ENCODE measurements at regions not wholly inside any gene's neighbourhood (a gene's known extent, or its start where the extent isn't known, plus 50 kb on each side); places are given as distances from the start of the nearest gene placed in this dataset.
"Not testable (repeated sequence)": the region's sequence is repeated elsewhere in the genome, so short reads cannot be mapped to it uniquely, and the experiment has no call there.

DNA sequence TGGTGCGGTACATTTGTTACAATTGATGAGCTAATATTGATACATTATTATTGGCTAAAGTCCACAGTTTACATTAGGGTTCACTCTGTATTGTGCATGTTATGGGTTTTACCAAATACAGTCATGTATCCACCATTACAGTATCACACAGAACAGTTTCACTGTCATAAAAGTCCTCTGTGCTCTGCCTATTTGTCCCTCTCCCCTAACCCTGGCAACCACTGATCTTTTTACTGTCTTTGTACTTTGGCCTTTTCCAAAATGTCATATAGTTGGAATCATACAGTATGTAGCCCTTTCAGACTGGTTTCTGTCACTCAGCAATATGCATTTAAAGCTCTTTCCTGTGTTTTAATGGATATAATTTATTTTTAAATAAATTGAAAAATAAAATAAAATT lies 83.1 kb upstream of the SLC4A7 start:
- H3K27me3 ChIP-seq (ENCODE audit: insufficient read depth, low read length) = no peaks in the 10 kb centered on the region
- no peak overlapping the region for H3K4me3 ChIP-seq (ENCODE audit: low read length)
- no peaks in the 10 kb centered on the region for H3K36me3 ChIP-seq (ENCODE audit: insufficient read depth, low read depth, low read length)
- H3K27ac ChIP-seq (ENCODE audit: low read length) = no peak overlapping the region
- H3K9ac ChIP-seq (ENCODE audit: low read depth, low read length) = no peak overlapping the region
- H3K9me3 ChIP-seq (ENCODE audit: insufficient read depth, low read depth, low read length) = no peaks in the 10 kb centered on the region
- H3K4me1 ChIP-seq (ENCODE audit: insufficient read depth, low read length) = peaks cover 9% of the 10 kb centered on the region; the same call in 1 of the 2 replicates

DNA sequence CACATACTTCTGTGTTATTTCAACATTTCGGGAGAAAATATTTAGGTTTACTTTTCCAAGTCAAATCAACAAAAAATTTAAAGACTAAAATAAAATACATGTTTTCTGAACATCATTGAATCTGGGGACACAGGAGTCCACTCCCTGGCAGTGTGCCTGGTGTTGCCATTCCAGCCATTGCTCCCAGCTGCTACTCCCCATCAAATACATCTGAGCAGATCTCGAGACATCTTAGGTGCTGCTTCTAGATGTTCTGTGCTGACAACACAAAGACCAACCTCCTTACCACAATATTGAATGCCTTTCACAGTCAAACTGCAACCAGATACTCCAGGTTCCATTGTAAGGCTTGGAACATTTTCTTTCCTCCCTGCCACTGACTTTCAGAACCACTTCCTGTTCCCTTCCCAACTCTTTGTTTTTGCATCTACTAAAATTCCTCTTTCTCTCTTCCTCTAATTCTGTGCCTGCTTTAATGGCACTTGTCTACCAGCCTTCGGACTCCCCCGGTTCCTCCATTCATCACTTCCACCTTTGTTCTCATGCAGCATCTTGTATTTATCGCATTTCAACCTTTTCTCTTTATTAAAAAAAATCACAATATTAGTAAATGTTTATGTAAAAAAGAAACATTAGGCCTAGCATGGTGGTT lies 81.1 kb upstream of the SLC4A7 start:
- Histone ChIP-seq H3K9ac (ENCODE audit: low read depth, low read length) (no peak overlapping the region), H3K36me3 (ENCODE audit: insufficient read depth, low read depth, low read length) (no peaks in the 10 kb centered on the region), H3K4me3 (ENCODE audit: low read length) (no peak overlapping the region), H3K27ac (ENCODE audit: low read length) (no peak overlapping the region), H3K9me3 (ENCODE audit: insufficient read depth, low read depth, low read length) (no peaks in the 10 kb centered on the region), H3K4me1 (ENCODE audit: insufficient read depth, low read length) (no peaks in the 10 kb centered on the region), H3K27me3 (ENCODE audit: insufficient read depth, low read length) (no peaks in the 10 kb centered on the region)

DNA sequence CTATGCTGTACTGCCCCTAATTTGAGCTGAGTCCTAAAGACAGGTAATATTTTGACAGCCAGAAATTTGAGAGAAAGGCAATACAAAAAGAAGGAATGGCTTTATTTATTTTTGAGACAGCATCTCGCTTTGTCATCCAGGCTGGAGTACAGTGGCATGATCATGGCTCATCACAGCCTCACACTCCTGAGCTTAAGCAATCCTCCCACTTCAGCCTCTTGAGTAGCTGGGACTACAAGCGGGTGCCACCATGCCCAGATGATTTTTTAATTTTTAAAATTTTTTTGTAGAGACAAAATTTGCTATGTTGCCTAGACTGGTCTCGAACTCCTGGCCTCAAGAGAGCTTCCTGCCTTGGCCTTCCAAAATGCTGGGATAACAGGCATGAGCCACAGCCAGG lies 77.4 kb upstream of the SLC4A7 start:
- Histone ChIP-seq H3K9me3 (ENCODE audit: insufficient read depth, low read depth, low read length) (no peaks in the 10 kb centered on the region), H3K9ac (ENCODE audit: low read depth, low read length) (no peak overlapping the region), H3K27me3 (ENCODE audit: insufficient read depth, low read length) (no peaks in the 10 kb centered on the region), H3K4me1 (ENCODE audit: insufficient read depth, low read length) (no peaks in the 10 kb centered on the region), H3K36me3 (ENCODE audit: insufficient read depth, low read depth, low read length) (no peaks in the 10 kb centered on the region), H3K27ac (ENCODE audit: low read length) (no peak overlapping the region), H3K4me3 (ENCODE audit: low read length) (no peak overlapping the region)

DNA sequence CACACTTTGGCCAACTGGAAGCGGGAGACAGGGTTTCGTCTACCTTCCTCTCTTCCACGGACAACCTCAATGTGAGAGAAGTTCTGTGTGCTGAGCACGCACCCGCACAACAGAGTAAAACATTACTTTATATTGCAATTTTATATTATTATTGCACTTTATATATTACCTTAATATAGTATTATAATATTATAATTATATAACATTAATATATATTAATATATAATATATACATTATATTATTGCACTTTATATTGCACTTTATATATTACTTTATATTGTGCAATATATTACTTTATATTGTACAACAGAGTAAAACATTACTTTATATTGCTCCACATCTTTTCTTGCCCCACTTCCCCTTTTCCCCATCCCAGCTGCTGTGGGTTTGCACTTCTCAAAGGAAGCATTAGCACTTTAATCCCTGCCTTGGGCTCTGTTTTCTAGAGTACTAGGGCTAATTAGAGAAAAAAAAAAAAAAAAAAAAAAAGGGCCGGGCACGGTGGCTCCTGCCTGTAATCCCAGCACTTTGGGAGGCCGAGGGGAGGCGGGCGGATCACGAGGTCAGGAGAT lies 76.4 kb upstream of the SLC4A7 start:
- no peaks in the 10 kb centered on the region for H3K9me3 ChIP-seq (ENCODE audit: insufficient read depth, low read depth, low read length)
- no peaks in the 10 kb centered on the region for H3K36me3 ChIP-seq (ENCODE audit: insufficient read depth, low read depth, low read length)
- H3K4me1 ChIP-seq (ENCODE audit: insufficient read depth, low read length) = no peaks in the 10 kb centered on the region
- H3K27ac ChIP-seq (ENCODE audit: low read length) = no peak overlapping the region
- H3K27me3 ChIP-seq (ENCODE audit: insufficient read depth, low read length) = no peaks in the 10 kb centered on the region
- H3K9ac ChIP-seq (ENCODE audit: low read depth, low read length) = no peak overlapping the region
- H3K4me3 ChIP-seq (ENCODE audit: low read length) = no peak overlapping the region

DNA sequence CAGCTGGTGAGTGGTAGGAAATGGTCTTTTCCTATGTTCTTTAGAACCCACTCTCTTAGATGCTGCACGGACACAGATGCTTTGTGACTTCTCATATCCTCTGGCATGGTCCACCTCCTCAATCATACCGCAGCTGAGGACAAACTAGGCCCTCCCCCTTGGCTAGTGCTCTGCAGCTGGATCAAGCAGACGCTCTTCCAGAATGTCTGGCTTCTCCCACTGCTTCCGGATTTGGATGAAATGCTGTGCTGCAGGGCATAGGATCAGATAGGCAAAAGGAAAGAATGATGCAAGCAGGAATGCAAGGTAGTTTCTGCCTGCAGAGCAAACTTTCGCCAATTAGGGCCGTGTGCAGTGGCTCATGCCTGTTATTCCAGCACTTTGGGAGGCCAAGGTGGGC lies 75.7 kb upstream of the SLC4A7 start:
- no peaks in the 10 kb centered on the region for H3K9me3 ChIP-seq (ENCODE audit: insufficient read depth, low read depth, low read length)
- no peaks in the 10 kb centered on the region for H3K36me3 ChIP-seq (ENCODE audit: insufficient read depth, low read depth, low read length)
- H3K27ac ChIP-seq (ENCODE audit: low read length) = no peak overlapping the region

GRCh38 chr3:27559381-27559780 lies 75.2 kb upstream of the SLC4A7 start:
- Histone ChIP-seq H3K4me1 (ENCODE audit: insufficient read depth, low read length) (no peaks in the 10 kb centered on the region), H3K9me3 (ENCODE audit: insufficient read depth, low read depth, low read length) (no peaks in the 10 kb centered on the region), H3K27ac (ENCODE audit: low read length) (no peak overlapping the region), H3K9ac (ENCODE audit: low read depth, low read length) (no peak overlapping the region), H3K4me3 (ENCODE audit: low read length) (no peak overlapping the region), H3K36me3 (ENCODE audit: insufficient read depth, low read depth, low read length) (no peaks in the 10 kb centered on the region), H3K27me3 (ENCODE audit: insufficient read depth, low read length) (no peaks in the 10 kb centered on the region)

More for the DNA sequence above, 75.7 kb upstream of the SLC4A7 start:
- Histone ChIP-seq H3K27me3 (ENCODE audit: insufficient read depth, low read length) (no peaks in the 10 kb centered on the region), H3K9ac (ENCODE audit: low read depth, low read length) (no peak overlapping the region), H3K4me1 (ENCODE audit: insufficient read depth, low read length) (no peaks in the 10 kb centered on the region), H3K4me3 (ENCODE audit: low read length) (no peak overlapping the region)

DNA sequence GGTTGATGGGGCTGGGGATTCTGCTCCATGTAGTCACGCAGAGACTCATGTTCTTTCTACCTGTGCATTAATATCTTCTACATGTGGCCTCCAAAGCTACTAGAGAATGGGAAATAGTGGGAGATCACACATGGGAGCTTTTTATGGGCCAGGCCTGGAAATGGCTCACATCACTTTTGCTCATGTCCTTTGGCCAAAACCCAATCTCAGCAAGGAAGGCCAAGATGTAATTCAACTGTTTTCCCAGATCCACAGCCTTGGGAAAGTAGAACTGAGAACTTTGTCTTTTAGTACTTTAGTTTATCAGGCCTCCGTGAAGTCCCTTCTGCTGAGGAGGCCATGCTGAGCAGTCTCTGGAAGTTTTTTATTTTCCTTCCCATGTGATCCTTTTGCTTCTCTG lies 73.2 kb upstream of the SLC4A7 start:
- H3K4me3 ChIP-seq (ENCODE audit: low read length) = no peak overlapping the region
- no peaks in the 10 kb centered on the region for H3K4me1 ChIP-seq (ENCODE audit: insufficient read depth, low read length)
- no peak overlapping the region for H3K27ac ChIP-seq (ENCODE audit: low read length)
- peaks cover 3% of the 10 kb centered on the region for H3K9me3 ChIP-seq (ENCODE audit: insufficient read depth, low read depth, low read length)
- H3K9ac ChIP-seq (ENCODE audit: low read depth, low read length) = no peak overlapping the region
- H3K36me3 ChIP-seq (ENCODE audit: insufficient read depth, low read depth, low read length) = no peaks in the 10 kb centered on the region
- no peaks in the 10 kb centered on the region for H3K27me3 ChIP-seq (ENCODE audit: insufficient read depth, low read length)

DNA sequence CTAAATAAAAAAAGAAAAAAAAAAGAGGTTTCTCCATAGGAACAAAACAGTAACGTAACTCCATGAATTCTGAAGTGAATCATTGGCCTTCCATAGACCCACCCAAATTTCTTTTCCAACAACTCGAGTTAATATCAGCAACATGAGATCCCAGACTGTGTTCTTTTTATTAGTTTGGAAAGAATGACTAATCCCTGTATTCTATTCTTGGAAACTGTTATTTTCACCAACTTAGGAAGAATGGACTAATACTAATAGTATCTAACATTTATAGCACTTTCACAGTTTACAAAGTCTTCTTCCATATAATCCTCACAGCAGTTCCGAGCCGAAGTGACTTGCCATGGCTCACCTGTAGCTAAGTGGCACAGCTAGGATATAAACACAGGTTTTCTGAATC lies 72.7 kb upstream of the SLC4A7 start:
- Histone ChIP-seq H3K27ac (ENCODE audit: low read length) (no peak overlapping the region), H3K9me3 (ENCODE audit: insufficient read depth, low read depth, low read length) (peaks cover 3% of the 10 kb centered on the region), H3K9ac (ENCODE audit: low read depth, low read length) (no peak overlapping the region), H3K36me3 (ENCODE audit: insufficient read depth, low read depth, low read length) (no peaks in the 10 kb centered on the region), H3K4me1 (ENCODE audit: insufficient read depth, low read length) (no peaks in the 10 kb centered on the region), H3K27me3 (ENCODE audit: insufficient read depth, low read length) (no peaks in the 10 kb centered on the region), H3K4me3 (ENCODE audit: low read length) (no peak overlapping the region)

- H3K4me3 ChIP-seq (ENCODE audit: low read length) = no peak overlapping the region
- H3K9me3 ChIP-seq (ENCODE audit: insufficient read depth, low read depth, low read length) = peaks cover 3% of the 10 kb centered on the region
- H3K27me3 ChIP-seq (ENCODE audit: insufficient read depth, low read length) = no peaks in the 10 kb centered on the region
- H3K36me3 ChIP-seq (ENCODE audit: insufficient read depth, low read depth, low read length) = no peaks in the 10 kb centered on the region
- H3K9ac ChIP-seq (ENCODE audit: low read depth, low read length) = no peak overlapping the region
- no peaks in the 10 kb centered on the region for H3K4me1 ChIP-seq (ENCODE audit: insufficient read depth, low read length)
- no peak overlapping the region for H3K27ac ChIP-seq (ENCODE audit: low read length)
These were observed 70.5 kb upstream of the SLC4A7 start for GRCh38 chr3:27554706-27555105.

DNA sequence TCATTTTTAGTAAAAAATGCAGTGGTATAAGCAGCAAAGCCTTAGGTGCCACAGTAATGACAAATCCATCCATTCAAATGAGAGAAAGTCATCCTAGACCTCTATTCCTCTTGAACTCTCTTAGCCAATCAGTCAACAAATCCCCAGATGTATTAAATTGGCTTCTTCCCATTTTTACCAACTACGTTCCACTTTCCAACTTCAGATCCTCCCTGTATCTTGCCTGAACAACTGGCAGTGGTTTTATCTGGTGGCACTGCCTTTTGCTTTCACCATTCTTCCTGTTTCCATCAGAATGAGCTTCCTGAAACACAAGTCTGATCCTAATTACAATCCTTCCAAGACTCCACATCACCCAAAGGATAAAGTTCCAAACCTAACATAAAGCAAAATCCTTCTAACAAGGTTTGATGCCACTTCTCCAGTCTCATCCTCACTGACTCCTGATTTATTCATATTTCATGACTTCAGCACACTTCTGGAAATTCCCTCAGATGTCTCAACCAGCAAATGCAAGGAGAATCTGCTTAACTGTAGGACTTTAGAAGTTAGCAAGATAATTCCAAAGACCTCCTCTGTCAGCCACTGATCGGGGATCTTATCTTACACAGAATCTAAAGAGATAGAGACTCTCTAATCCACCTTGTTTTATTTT lies 69.8 kb upstream of the SLC4A7 start:
- Histone ChIP-seq H3K9ac (ENCODE audit: low read depth, low read length) (no peak overlapping the region), H3K9me3 (ENCODE audit: insufficient read depth, low read depth, low read length) (peaks cover 3% of the 10 kb centered on the region), H3K4me3 (ENCODE audit: low read length) (no peak overlapping the region), H3K27me3 (ENCODE audit: insufficient read depth, low read length) (no peaks in the 10 kb centered on the region), H3K36me3 (ENCODE audit: insufficient read depth, low read depth, low read length) (no peaks in the 10 kb centered on the region), H3K27ac (ENCODE audit: low read length) (no peak overlapping the region), H3K4me1 (ENCODE audit: insufficient read depth, low read length) (no peaks in the 10 kb centered on the region)

- not testable (repeated sequence) for H3K9ac ChIP-seq (ENCODE audit: low read depth, low read length); H3K9me3 ChIP-seq (ENCODE audit: insufficient read depth, low read depth, low read length); H3K4me1 ChIP-seq (ENCODE audit: insufficient read depth, low read length); H3K27me3 ChIP-seq (ENCODE audit: insufficient read depth, low read length); H3K4me3 ChIP-seq (ENCODE audit: low read length); H3K27ac ChIP-seq (ENCODE audit: low read length); H3K36me3 ChIP-seq (ENCODE audit: insufficient read depth, low read depth, low read length)
These were observed 68.5 kb upstream of the SLC4A7 start for GRCh38 chr3:27552708-27553107.

- H3K9ac ChIP-seq (ENCODE audit: low read depth, low read length) = not testable (repeated sequence)
These were observed 67.2 kb upstream of the SLC4A7 start for GRCh38 chr3:27551413-27551812.

More at GRCh38 chr3:27551413-27551812, 67.2 kb upstream of the SLC4A7 start:
- not testable (repeated sequence) for H3K36me3 ChIP-seq (ENCODE audit: insufficient read depth, low read depth, low read length); H3K27ac ChIP-seq (ENCODE audit: low read length); H3K27me3 ChIP-seq (ENCODE audit: insufficient read depth, low read length); H3K4me3 ChIP-seq (ENCODE audit: low read length); H3K4me1 ChIP-seq (ENCODE audit: insufficient read depth, low read length); H3K9me3 ChIP-seq (ENCODE audit: insufficient read depth, low read depth, low read length)

Data from iPS-20b (cell line).